Loucy (cell line): ENCODE measurements at regions not wholly inside any gene's neighbourhood (a gene's known extent, or its start where the extent isn't known, plus 50 kb on each side); places are given as distances from the start of the nearest gene placed in this dataset.

ENCODE experiments used
- H2AFZ ChIP-seq: fragments of 200-600 bp; sonication (generic); 2 replicates; pipeline ENCODE4 v1.6.0; 2016; ENCODE audit warnings: antibody characterized with exemption, mild to moderate bottlenecking, low read length, moderate library complexity
- H3F3A ChIP-seq: fragments of 200-600 bp; 2 replicates; pipeline ENCODE4 v1.6.0; 2016; ENCODE audit warnings: antibody characterized with exemption, low read depth, mild to moderate bottlenecking
- H3K27me3 ChIP-seq: fragments of 200-600 bp; sonication (generic); 2 replicates; pipeline ENCODE4 v1.6.1; 2014; ENCODE audit warnings: low read length, mild to moderate bottlenecking; ENCODE audit not compliant: insufficient read depth, poor library complexity, severe bottlenecking
- H3K36me3 ChIP-seq: fragments of 200-600 bp; sonication (generic); 2 replicates; pipeline ENCODE4 v1.6.1; 2016; ENCODE audit warnings: low read length; ENCODE audit not compliant: insufficient read depth
- H3K4me1 ChIP-seq: fragments of 200-600 bp; sonication (generic); 2 replicates; pipeline ENCODE4 v1.5.1; 2014; ENCODE audit warnings: low read length, mild to moderate bottlenecking; ENCODE audit not compliant: insufficient read depth, poor library complexity, severe bottlenecking
- H3K4me2 ChIP-seq: fragments of 200-600 bp; sonication (generic); 2 replicates; pipeline ENCODE4 v1.6.0; 2014; ENCODE audit warnings: antibody characterized with exemption, low read length, low read depth, mild to moderate bottlenecking; ENCODE audit not compliant: poor library complexity, severe bottlenecking
- H3K4me3 ChIP-seq: fragments of 200-600 bp; sonication (generic); 2 replicates; pipeline ENCODE4 v1.5.1; 2014; ENCODE audit warnings: low read length, mild to moderate bottlenecking, mixed read lengths; ENCODE audit not compliant: poor library complexity, severe bottlenecking
- H3K79me2 ChIP-seq: fragments of 200-600 bp; sonication (generic); 2 replicates; pipeline ENCODE4 v1.6.1; 2014; ENCODE audit warnings: low read length; ENCODE audit not compliant: insufficient read depth
- H3K9ac ChIP-seq: fragments of 200-600 bp; sonication (generic); 2 replicates; pipeline ENCODE4 v1.6.0; 2014; ENCODE audit warnings: mild to moderate bottlenecking, low read depth, low read length, moderate library complexity; ENCODE audit not compliant: poor library complexity, severe bottlenecking
- H3K9me2 ChIP-seq: fragments of 200-600 bp; sonication (generic); replicated peaks from 2 replicates; pipeline ENCODE4 v1.6.1; 2016; ENCODE audit warnings: low read depth, low read length, mixed read lengths
- H3K9me3 ChIP-seq: fragments of 200-600 bp; sonication (generic); 2 replicates; pipeline ENCODE4 v1.6.1; 2014; ENCODE audit warnings: mild to moderate bottlenecking, antibody characterized with exemption, low read length, low read depth; ENCODE audit not compliant: insufficient read depth
- H4K20me1 ChIP-seq: fragments of 200-600 bp; sonication (generic); 2 replicates; pipeline ENCODE4 v1.6.0; 2014; ENCODE audit warnings: antibody characterized with exemption, low read length, mild to moderate bottlenecking; ENCODE audit not compliant: insufficient read depth, poor library complexity, severe bottlenecking
- EZH2phosphoT487 ChIP-seq: fragments of 200-600 bp; IDR thresholded peaks from 2 replicates; pipeline ENCODE4 v1.6.1; 2018; ENCODE audit warnings: antibody characterized with exemption, mild to moderate bottlenecking, moderate library complexity, borderline replicate concordance
- TF ChIP-seq, protein P1 (sequence below): fragments of 200-600 bp; sonication (generic); conservative IDR thresholded peaks from 2 replicates; pipeline ENCODE4 v1.5.1; 2014; ENCODE audit warnings: mild to moderate bottlenecking, antibody characterized with exemption, low read length

DNA sequence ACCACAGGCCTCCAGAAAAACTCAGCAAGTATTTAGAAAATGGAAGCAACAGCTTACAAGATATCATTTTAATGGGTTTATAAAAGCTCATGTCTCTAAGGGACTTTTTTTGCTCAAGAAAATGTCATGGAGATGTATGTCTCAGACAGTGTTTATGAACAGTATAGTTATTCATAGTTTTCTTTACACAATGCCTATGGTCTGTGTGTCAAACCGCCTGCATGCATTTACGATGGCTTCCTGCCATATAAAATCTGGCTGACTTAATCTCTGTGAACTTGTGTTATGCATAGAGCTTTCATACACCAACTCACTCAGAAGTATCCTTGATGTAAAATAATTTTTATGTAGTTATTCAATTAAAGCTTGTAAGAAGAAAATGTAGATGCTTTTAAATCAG lies 1314.2 kb upstream of the LRRTM3 start:
- no peak overlapping the region for H3K9ac ChIP-seq
- H4K20me1 ChIP-seq, result no peaks in the 10 kb centered on the region
- no peak overlapping the region for H3K4me2 ChIP-seq
- no peaks in the 10 kb centered on the region for H3K9me3 ChIP-seq
- no peaks in the 10 kb centered on the region for H3K27me3 ChIP-seq
- no peaks in the 10 kb centered on the region for H3K4me1 ChIP-seq
- no peaks in the 10 kb centered on the region for H3K36me3 ChIP-seq
- H3K9me2 ChIP-seq, result no peaks in the 10 kb centered on the region
- H2AFZ ChIP-seq, result no peak overlapping the region
- H3K79me2 ChIP-seq, result no peaks in the 10 kb centered on the region
- no peak for TF ChIP-seq EZH2phosphoT487
- H3F3A ChIP-seq, result no peaks in the 10 kb centered on the region
- no peak overlapping the region for H3K4me3 ChIP-seq

DNA sequence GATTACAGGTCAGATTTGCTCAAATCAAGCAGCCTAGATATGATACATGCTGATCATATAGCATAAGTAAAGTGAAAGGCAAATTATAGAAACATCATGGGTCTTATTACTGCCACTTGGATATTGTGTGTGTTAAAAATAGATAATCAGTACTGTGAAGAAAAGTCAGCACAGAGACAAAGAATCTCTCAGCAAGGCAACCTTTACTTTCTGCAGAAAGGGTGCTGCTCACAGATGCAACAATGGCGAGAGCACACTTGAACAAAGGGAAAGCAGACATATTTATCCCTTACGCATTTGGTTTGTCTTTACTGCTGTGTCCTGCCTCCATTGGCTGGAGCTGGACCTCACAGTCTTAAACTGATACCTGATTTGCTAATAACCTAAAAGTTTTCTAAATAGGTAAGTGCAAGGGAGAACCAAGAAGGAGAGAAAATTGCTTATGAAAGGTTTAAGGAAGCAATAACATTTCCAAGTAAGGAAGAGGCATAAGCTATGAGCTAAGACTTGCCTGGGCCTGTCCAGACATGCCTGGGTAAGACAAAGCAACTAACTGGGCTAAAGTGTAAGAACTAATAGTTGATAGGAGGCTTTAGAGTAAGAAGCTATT lies 1310.8 kb upstream of the LRRTM3 start:
- H3K27me3 ChIP-seq, result no peaks in the 10 kb centered on the region
- H3F3A ChIP-seq, result no peaks in the 10 kb centered on the region
- no peaks in the 10 kb centered on the region for H4K20me1 ChIP-seq
- H3K9me2 ChIP-seq, result no peaks in the 10 kb centered on the region
- H3K4me1 ChIP-seq, result no peaks in the 10 kb centered on the region
- no peaks in the 10 kb centered on the region; the same call in 1 of the 2 replicates for H3K9me3 ChIP-seq
- H3K9ac ChIP-seq, result no peak overlapping the region
- H3K4me2 ChIP-seq, result no peak overlapping the region
- no peak overlapping the region for H3K4me3 ChIP-seq
- TF ChIP-seq, protein P1, sequence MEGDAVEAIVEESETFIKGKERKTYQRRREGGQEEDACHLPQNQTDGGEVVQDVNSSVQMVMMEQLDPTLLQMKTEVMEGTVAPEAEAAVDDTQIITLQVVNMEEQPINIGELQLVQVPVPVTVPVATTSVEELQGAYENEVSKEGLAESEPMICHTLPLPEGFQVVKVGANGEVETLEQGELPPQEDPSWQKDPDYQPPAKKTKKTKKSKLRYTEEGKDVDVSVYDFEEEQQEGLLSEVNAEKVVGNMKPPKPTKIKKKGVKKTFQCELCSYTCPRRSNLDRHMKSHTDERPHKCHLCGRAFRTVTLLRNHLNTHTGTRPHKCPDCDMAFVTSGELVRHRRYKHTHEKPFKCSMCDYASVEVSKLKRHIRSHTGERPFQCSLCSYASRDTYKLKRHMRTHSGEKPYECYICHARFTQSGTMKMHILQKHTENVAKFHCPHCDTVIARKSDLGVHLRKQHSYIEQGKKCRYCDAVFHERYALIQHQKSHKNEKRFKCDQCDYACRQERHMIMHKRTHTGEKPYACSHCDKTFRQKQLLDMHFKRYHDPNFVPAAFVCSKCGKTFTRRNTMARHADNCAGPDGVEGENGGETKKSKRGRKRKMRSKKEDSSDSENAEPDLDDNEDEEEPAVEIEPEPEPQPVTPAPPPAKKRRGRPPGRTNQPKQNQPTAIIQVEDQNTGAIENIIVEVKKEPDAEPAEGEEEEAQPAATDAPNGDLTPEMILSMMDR, result no peak
- no peak for TF ChIP-seq EZH2phosphoT487
- no peaks in the 10 kb centered on the region for H3K36me3 ChIP-seq
- no peak overlapping the region for H2AFZ ChIP-seq
- H3K79me2 ChIP-seq, result no peaks in the 10 kb centered on the region

DNA sequence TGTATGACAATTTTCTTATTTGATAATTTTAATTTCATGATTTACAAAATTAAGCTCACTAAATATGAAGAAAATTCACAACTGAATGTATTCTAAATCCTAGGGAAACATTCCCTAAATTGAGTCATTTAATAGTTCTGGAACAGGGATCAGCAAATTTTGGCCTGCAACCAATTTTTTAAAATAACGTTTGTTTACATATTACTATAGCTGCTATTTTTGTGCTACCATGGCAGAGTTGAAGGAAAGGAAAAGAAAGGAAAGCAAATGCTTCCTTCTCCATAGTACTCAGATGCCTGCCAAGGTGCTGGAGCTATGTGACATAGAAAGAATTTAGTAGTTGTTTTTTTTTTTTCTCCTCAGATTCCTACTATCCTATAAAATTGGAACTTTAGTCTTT lies 1307.7 kb upstream of the LRRTM3 start:
- Histone ChIP-seq H3K9me2 (no peaks in the 10 kb centered on the region), H3K27me3 (no peaks in the 10 kb centered on the region), H3K9me3 (no peaks in the 10 kb centered on the region; the same call in 1 of the 2 replicates), H3K4me3 (no peak overlapping the region), H3F3A (no peaks in the 10 kb centered on the region), H3K9ac (no peak overlapping the region), H2AFZ (no peak overlapping the region), H3K4me1 (no peaks in the 10 kb centered on the region), H3K36me3 (no peaks in the 10 kb centered on the region), H4K20me1 (no peaks in the 10 kb centered on the region), H3K79me2 (no peaks in the 10 kb centered on the region), H3K4me2 (no peak overlapping the region)
- TF ChIP-seq EZH2phosphoT487, result no peak

DNA sequence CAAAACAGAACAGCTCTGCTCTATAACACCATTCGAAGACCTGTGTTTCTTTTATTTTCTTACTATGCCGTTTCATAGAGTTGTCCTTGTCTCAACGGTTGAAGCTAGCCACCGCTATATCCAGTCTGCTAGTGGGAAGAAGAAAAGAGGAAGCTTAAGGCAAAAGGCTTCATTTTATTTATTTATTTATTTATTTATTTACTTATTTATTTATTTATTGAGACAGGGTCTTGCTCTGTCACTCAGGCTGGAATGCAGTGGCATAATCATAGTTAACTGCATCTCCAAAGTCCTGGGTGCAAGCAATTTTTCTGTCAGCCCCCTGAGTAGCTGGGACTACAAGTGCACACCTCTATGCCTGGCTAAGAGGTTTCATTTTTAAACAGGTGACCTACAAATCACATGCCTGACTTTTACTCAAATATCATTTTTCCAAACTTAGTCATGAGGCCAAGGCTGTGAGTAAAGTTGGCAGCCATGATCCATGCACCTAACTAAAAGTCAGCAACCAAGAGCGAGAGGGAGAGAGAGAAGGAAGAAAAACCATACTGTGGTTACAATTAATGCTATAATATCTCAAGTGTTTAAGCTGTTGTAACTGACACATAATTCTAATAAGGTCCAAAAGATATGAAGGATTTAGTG lies 1305.3 kb upstream of the LRRTM3 start:
- H3K4me3 ChIP-seq, result no peak overlapping the region
- H4K20me1 ChIP-seq, result no peaks in the 10 kb centered on the region
- no peaks in the 10 kb centered on the region for H3K9me2 ChIP-seq
- H3K27me3 ChIP-seq, result no peaks in the 10 kb centered on the region
- H3K4me1 ChIP-seq, result no peaks in the 10 kb centered on the region
- no peak overlapping the region for H3K9ac ChIP-seq
- no peaks in the 10 kb centered on the region for H3F3A ChIP-seq
- H3K9me3 ChIP-seq, result no peaks in the 10 kb centered on the region; the same call in 1 of the 2 replicates
- no peak for TF ChIP-seq EZH2phosphoT487
- TF ChIP-seq, protein P1, result no peak
- no peaks in the 10 kb centered on the region for H3K79me2 ChIP-seq
- H3K36me3 ChIP-seq, result no peaks in the 10 kb centered on the region
- no peak overlapping the region for H2AFZ ChIP-seq
- no peak overlapping the region for H3K4me2 ChIP-seq
